Nucleus accumbens (tissue), 56 donors: ENCODE measurements at regions not wholly inside any gene's neighbourhood (a gene's known extent, or its start where the extent isn't known, plus 50 kb on each side); places are given as distances from the start of the nearest gene placed in this dataset.

Source experiments
- DNase-seq, 56 donors: peaks; one replicate each; lab custom pipeline; 2025; lab: John Stamatoyannopoulos, UW

- DNase-seq = no peak
These were observed 137.7 kb upstream of the BLID start for GRCh38 chr11:122253589-122254231.

DNA sequence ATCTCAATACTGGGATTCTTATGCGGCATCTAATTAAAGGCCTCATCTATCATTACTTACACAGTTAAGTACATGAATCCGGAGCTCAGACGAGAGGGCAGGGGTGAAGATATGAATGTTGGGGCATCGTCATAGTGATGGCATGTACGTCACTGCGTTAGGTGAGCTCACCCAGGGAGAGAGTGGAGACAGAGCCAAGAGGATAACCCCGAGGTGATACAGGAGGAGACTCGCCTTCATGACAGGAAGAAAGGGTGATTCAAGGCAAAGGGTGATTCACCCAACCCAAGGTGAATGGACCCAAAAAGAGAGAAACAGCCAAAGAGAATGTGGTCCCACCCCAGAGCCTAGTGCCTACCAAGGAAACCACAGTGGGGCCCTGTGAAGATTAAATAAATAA is 132.9 kb upstream of the BLID start:
- no peak for DNase-seq

GRCh38 chr11:122248131-122248530 is 132.1 kb upstream of the BLID start:
- DNase-seq = peak in 1 of 56 donors; percentile 23

- no peak for DNase-seq
These were observed 130.9 kb upstream of the BLID start for GRCh38 chr11:122246874-122247273.

DNA sequence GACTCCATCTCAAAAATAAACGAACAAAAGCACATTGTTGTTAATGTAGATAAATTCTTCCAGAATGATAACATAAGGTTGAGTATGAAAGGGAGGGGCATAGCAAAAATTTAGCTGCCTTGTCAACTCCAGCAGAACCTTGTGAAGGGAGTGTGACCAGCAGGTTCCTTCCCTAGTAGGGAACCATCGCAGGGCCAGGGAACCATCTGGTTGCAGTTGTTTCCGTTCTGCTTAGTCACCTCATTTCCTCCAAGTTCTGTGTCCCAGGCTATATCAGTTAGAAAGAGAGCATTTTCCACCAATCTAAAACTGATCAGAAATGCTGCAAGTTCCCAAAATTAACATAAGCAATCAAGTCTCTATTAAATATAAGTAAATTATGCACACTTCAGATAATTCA is 126.7 kb upstream of the BLID start:
- peak in 1 of 56 donors; percentile 15 for DNase-seq

- no peak for DNase-seq
These were observed 125.6 kb upstream of the BLID start for GRCh38 chr11:122241566-122241965.

DNA sequence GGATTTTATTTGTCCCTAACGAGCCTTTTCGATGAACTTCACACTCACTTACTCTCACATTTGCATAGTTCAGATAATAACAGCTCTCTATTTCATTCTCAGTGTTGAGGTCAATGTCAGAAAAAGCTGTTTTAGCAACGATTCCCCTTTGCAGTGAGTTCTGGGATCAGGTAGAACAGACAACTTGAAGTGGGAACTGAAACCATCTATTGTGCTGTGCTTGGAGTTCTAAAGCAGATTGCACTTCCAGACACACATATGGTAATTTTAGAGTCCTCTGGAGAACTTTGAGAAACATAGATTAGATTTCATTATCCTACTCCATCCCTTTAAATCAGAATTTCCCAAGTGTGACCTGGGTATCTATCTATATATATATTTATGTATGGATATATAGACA is 124.6 kb upstream of the BLID start:
- no peak for DNase-seq

- no peak for DNase-seq
These were observed 119.6 kb upstream of the BLID start for GRCh38 chr11:122235615-122236014.

DNA sequence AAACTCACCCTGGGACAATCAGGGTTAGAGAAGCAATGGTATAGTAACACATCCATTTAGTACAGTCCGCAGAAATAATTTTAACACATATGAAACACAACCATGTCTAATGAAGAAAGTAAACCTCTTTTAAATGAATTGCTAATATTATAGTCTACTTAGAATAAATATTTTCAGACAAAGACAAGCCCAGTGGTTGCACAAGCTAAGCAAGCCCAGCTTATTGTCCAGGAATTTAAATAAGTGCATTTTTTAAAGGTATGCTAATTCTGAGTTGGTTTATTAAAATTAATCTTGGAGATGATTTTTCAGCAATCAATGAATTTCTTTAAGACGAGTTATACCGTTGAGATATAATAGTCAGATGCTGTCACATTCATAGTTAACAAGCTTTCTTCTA is 118.8 kb upstream of the BLID start:
- DNase-seq = no peak

DNA sequence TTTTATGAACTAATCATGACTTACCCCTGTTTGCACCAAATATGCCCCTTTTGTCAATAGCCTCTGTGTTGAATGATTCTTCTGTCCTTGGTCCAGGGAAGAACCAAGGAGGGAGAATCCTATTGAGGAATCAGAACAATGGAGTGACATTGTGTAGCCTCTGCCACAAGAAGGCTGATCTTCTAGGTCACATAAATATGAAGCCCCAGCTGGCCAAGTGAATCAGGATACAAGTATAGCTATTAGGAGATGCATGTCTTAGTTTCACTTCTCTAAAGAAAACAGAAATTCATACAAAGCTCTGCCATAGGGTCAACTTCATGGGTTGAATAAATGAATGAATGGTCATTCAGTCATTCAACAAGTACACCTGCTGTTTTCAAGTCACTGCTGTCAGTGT is 118.2 kb upstream of the BLID start:
- DNase-seq = peak in 2 of 56 donors; percentile 26 to 32

- DNase-seq = no peak
These were observed 117.0 kb upstream of the BLID start for GRCh38 chr11:122232985-122233384.

GRCh38 chr11:122230385-122230755 is 114.4 kb upstream of the BLID start:
- no peak for DNase-seq

DNA sequence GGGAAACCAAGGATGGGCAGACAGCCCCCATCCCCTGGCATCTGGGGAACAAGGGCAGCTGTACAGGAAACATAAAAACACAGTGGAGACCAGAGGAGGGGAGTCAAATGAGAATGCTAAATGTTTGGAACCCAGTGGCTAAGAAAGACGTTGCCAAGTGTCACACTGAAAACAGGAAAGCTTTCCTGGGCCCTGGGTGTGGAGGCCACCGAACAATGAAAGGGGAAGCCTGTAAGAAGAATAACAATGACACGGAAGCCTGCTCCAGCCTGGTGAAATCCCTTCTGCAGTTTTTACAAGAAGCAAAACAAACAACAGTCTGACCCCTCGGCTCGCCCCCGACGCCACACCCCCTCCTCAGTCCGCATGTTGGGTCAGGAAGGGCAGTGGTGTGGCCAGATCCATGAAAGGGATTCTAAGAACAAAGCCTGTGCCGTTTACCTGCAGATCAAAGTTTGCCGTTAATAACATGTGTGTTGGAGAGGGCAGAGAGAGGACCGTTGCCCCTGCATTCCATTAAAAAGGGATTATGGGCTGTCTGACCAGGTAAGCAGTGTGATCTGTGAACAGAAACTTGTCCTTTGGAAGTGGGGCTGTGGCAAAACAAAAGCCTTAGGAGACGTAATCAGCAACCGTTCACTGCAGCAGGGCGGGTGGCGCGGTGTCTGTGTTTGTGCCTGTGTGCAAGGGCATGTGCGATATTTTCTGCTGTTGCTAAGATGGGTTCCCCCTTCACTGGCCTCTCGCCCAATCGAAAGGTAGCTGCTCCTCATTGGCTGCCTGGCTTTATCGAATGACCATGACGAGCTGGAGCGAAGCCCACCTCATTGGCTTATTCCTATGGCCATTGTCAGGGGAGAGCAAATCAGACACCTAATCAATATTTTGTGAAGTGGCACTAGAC is 113.7 kb upstream of the BLID start:
- peak in 37 of 56 donors; percentile 21 to 86 (median 51) for DNase-seq

DNA sequence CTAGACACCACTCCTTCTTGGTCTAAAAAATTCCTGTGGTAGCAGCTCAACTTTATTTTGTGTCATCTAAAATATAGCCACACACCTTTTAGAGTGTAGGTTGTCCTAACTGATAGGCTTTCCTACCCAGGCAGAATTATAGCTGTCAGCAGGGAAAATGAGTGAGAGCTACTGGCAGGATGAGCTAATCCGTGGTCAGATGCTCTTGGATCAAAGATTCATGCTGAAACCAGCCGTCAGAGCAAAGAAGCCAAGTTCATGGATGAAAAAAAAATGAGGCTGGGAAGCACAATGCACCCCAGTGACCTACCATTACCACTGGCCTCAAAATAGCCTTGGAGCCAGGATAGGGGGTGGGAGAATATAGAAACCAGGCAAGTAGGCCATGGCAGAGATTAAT is 113.1 kb upstream of the BLID start:
- peak in 3 of 56 donors; percentile 20 to 48 (median 34) for DNase-seq

GRCh38 chr11:122226810-122227379 is 110.9 kb upstream of the BLID start:
- DNase-seq = no peak

DNA sequence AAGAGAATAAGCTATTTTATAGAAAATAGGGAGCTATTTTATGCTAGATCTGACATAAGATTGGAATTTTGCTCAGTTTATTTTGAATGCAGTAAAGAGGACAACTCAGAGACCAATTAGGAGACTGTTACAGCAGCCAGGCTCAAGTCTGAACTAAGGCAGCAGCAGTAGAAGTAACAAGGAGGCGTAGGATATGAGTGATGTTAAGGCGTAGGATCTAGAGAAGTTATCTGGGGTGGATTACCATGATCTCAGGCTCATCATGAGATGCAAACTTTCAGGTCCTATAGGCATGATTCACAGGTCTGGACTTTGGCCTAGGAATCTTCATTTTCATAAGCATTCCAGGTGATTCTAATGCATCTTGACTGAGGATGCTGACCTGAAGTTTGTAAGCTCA is 108.9 kb upstream of the BLID start:
- no peak for DNase-seq

GRCh38 chr11:122220321-122220720 is 104.3 kb upstream of the BLID start:
- DNase-seq = no peak

- DNase-seq = no peak
These were observed 103.8 kb upstream of the BLID start for GRCh38 chr11:122219791-122220190.

- DNase-seq = peak in 51 of 56 donors; percentile 20 to 85 (median 64)
These were observed 99.4 kb upstream of the BLID start for GRCh38 chr11:122215244-122215992.

DNA sequence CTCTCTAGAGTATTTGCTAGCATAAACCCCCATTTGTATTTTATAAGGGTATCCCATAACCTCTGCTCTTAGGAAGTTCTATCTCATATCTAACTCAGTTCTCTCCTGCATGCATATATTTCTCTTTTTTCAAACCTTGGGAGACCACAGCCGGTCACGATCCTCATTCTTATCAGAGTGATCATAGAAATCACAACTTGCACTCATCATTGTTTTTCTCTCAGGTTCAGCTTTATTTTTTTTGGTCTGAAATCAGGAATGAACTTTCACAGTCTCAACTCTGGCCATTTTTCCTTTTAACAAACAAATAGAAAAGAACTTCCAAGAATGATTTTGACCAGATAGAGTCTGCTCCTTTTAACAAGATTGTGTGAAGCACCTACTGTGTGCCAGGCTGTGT is 98.6 kb upstream of the BLID start:
- DNase-seq = no peak

DNA sequence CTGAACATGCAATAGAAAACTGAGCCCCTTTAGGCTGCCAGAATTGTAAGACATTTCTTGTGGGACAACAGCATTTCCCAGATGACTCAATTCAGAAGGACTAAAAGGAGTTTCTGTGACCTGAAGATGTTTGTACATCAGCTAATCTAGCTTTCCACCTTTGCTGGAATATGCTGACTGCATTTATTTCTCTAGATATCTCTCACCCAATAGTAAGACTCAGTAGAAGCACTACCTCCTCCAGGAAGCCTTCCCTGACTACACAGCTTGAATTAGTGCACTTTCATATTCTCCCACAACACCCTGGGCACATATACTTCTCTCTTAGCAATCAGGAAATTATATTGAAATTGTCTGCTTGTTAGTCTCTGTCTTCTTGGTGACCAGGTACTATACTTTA is 98.1 kb upstream of the BLID start:
- DNase-seq = no peak
